H1 (cell line): ENCODE measurements at regions not wholly inside any gene's neighbourhood (a gene's known extent, or its start where the extent isn't known, plus 50 kb on each side); places are given as distances from the start of the nearest gene placed in this dataset.

Source experiments
- CTCF ChIA-PET: fragments of 300-600 bp; sonication (Branson Sonifier 250); formaldehyde crosslinking; loops from one replicate; lab custom pipeline; 2021; ENCODE audit not compliant: partially characterized antibody; lab: Charles Lee
- POLR2A ChIA-PET: fragments of 300-600 bp; sonication (Branson Sonifier 250); formaldehyde crosslinking; loops from one replicate; lab custom pipeline; 2021; ENCODE audit warnings: inconsistent platforms; ENCODE audit not compliant: partially characterized antibody; lab: Charles Lee
- DNase-seq, 2 experiments: peaks; one replicate each; pipeline versions ENCODE4 v3.0.0 to v3.0.0-alpha.2; 2010 to 2022; ENCODE audit warnings: low spot score in 2 of 2, low read depth in 1 of 2, mixed read lengths in 1 of 2
- FAIRE-seq: peaks from 2 replicates; lab custom pipeline; 2011; peaks lifted over from hg19 to GRCh38; lab: Jason Lieb, UNC
- H2AFZ ChIP-seq: 2 replicates; pipeline ENCODE4 v1.8.1; 2012; ENCODE audit warnings: low read length, inconsistent platforms
- H2AK5ac ChIP-seq: 2 replicates; pipeline ENCODE4 v1.6.1; 2013; ENCODE audit warnings: low read depth, low read length
- H2BK120ac ChIP-seq: replicated peaks from 2 replicates; pipeline ENCODE3; 2013; ENCODE audit warnings: low read depth, low read length, inconsistent platforms
- H2BK12ac ChIP-seq: 2 replicates; pipeline ENCODE4 v1.6.1; 2013; ENCODE audit warnings: low read depth, low read length
- H2BK15ac ChIP-seq: 2 replicates; pipeline ENCODE4 v1.6.1; 2013; ENCODE audit warnings: low read length
- H2BK20ac ChIP-seq: 2 replicates; pipeline ENCODE4 v1.6.1; 2013; ENCODE audit warnings: low read length
- H2BK5ac ChIP-seq: 2 replicates; pipeline ENCODE4 v1.6.1; 2013; ENCODE audit warnings: low read depth, low read length
- H3K14ac ChIP-seq: 2 replicates; pipeline ENCODE4 v1.6.1; 2013; ENCODE audit warnings: inconsistent platforms; ENCODE audit not compliant: insufficient read length
- H3K18ac ChIP-seq: 2 replicates; pipeline ENCODE4 v1.6.1; 2013; ENCODE audit warnings: low read length; ENCODE audit errors: extremely low read depth
- H3K23ac ChIP-seq: 2 replicates; pipeline ENCODE4 v1.6.1; 2013; ENCODE audit warnings: inconsistent platforms; ENCODE audit not compliant: insufficient read length
- H3K23me2 ChIP-seq: 2 replicates; pipeline ENCODE4 v1.6.1; 2013; ENCODE audit warnings: low read depth, low read length
- H3K27ac ChIP-seq: 2 replicates; pipeline ENCODE4 v1.6.1; 2011; ENCODE audit warnings: low read depth, low read length, inconsistent platforms
- H3K27me3 ChIP-seq, 4 experiments: replicated peaks in 1 of 4; 1 replicate in 1 of 4; 2 replicates in 3 of 4; pipeline versions ENCODE4 v1.6.1 to v1.8.1; 2011 to 2013; ENCODE audit warnings: low read length in 3 of 4, mild to moderate bottlenecking in 3 of 4, inconsistent platforms in 2 of 4, mixed read lengths in 2 of 4, moderate library complexity in 1 of 4; ENCODE audit not compliant: control insufficient read depth in 3 of 4, insufficient read depth in 3 of 4; ENCODE audit errors: extremely low read depth in 1 of 4
- H3K36me3 ChIP-seq, 4 experiments: 2 replicates each; pipeline versions ENCODE4 v1.6.1 to v1.8.1; 2011 to 2013; ENCODE audit warnings: mild to moderate bottlenecking in 4 of 4, low read length in 3 of 4, moderate library complexity in 2 of 4, control low read depth in 1 of 4, inconsistent platforms in 1 of 4; ENCODE audit not compliant: insufficient read depth in 4 of 4, control insufficient read depth in 2 of 4
- H3K4ac ChIP-seq: replicated peaks from 2 replicates; pipeline ENCODE3; 2013; ENCODE audit warnings: low read length, low read depth, mixed read lengths, inconsistent platforms; ENCODE audit not compliant: insufficient read length
- H3K4me1 ChIP-seq, 4 experiments: replicated peaks in 1 of 4; 1 replicate in 1 of 4; 2 replicates in 3 of 4; pipeline versions ENCODE4 v1.6.1 to v1.8.1; 2011 to 2013; ENCODE audit warnings: low read length in 3 of 4, inconsistent platforms in 2 of 4, mixed read lengths in 1 of 4; ENCODE audit not compliant: insufficient read depth in 4 of 4, control insufficient read depth in 3 of 4
- H3K4me2 ChIP-seq, 2 experiments: 2 replicates each; pipeline versions ENCODE4 v1.6.1 to v1.8.1; 2011 to 2013; ENCODE audit warnings: low read depth in 2 of 2, low read length in 2 of 2, control low read depth in 1 of 2, inconsistent platforms in 1 of 2, mild to moderate bottlenecking in 1 of 2; ENCODE audit not compliant: insufficient read depth in 1 of 2
- H3K4me3 ChIP-seq, 4 experiments: fragments of 200-600, 300-600 bp in 1 of 4; sonication (generic), shearing (Covaris generic), sonication (Bioruptor Twin) in 1 of 4; 2 replicates each; pipeline versions ENCODE4 v1.5.1 to v1.8.1; 2011 to 2016; ENCODE audit warnings: low read length in 4 of 4, low read depth in 3 of 4, control low read depth in 2 of 4, inconsistent platforms in 2 of 4, mild to moderate bottlenecking in 2 of 4, mixed read lengths in 1 of 4, moderate library complexity in 1 of 4; ENCODE audit not compliant: insufficient read depth in 2 of 4; ENCODE audit errors: extremely low read depth in 1 of 4
- H3K56ac ChIP-seq: replicated peaks from 2 replicates; pipeline ENCODE3; 2013; ENCODE audit warnings: low read depth, mild to moderate bottlenecking, mixed read lengths, low read length, inconsistent platforms; ENCODE audit not compliant: insufficient read length
- H3K79me1 ChIP-seq: 2 replicates; pipeline ENCODE4 v1.6.1; 2013; ENCODE audit warnings: low read depth, low read length, control low read depth
- H3K79me2 ChIP-seq, 2 experiments: 2 replicates each; pipeline versions ENCODE4 v1.6.1 to v1.8.1; 2012 to 2013; ENCODE audit warnings: low read length in 2 of 2, mild to moderate bottlenecking in 2 of 2, inconsistent platforms in 1 of 2; ENCODE audit not compliant: insufficient read depth in 2 of 2, control insufficient read depth in 1 of 2
- H3K9ac ChIP-seq, 4 experiments: replicated peaks in 1 of 4; 1 replicate in 1 of 4; 2 replicates in 3 of 4; pipeline versions ENCODE4 v1.6.1 to v1.8.1; 2011 to 2013; ENCODE audit warnings: low read depth in 3 of 4, low read length in 3 of 4, control low read depth in 2 of 4, mild to moderate bottlenecking in 2 of 4, moderate library complexity in 2 of 4, inconsistent platforms in 1 of 4; ENCODE audit errors: extremely low read depth in 1 of 4
- H3K9me3 ChIP-seq, 2 experiments: 2 replicates each; pipeline versions ENCODE4 v1.6.1 to v1.8.1; 2012 to 2013; ENCODE audit warnings: mild to moderate bottlenecking in 2 of 2, moderate library complexity in 2 of 2, control low read depth in 1 of 2, inconsistent platforms in 1 of 2, low read depth in 1 of 2, low read length in 1 of 2, mixed read lengths in 1 of 2; ENCODE audit not compliant: insufficient read depth in 2 of 2
- H4K20me1 ChIP-seq, 2 experiments: replicated peaks in 1 of 2; 2 replicates each; pipeline versions ENCODE3 to v1.8.1; 2011 to 2013; ENCODE audit warnings: inconsistent platforms in 2 of 2, low read length in 2 of 2, mild to moderate bottlenecking in 1 of 2; ENCODE audit not compliant: insufficient read depth in 2 of 2, control insufficient read depth in 1 of 2
- H4K5ac ChIP-seq: 2 replicates; pipeline ENCODE4 v1.6.1; 2013; ENCODE audit warnings: low read length, low read depth, mixed read lengths, inconsistent platforms; ENCODE audit not compliant: insufficient read length
- H4K8ac ChIP-seq: 2 replicates; pipeline ENCODE4 v1.8.0; 2013; ENCODE audit warnings: mild to moderate bottlenecking, moderate library complexity, low read length, inconsistent platforms; ENCODE audit not compliant: insufficient read depth; ENCODE audit errors: extremely low read depth
- H4K91ac ChIP-seq: replicated peaks from 2 replicates; pipeline ENCODE3; 2013; ENCODE audit warnings: low read length, mixed read lengths, inconsistent platforms; ENCODE audit not compliant: insufficient read length
- ATF2 ChIP-seq: IDR thresholded peaks from 2 replicates; pipeline ENCODE4 v1.6.1; 2012; ENCODE audit warnings: low read length, inconsistent platforms
- CHD1 ChIP-seq: IDR thresholded peaks from 2 replicates; pipeline ENCODE4 v1.6.1; 2012; ENCODE audit warnings: low read depth, low read length, improper control_type of control experiment

DNA sequence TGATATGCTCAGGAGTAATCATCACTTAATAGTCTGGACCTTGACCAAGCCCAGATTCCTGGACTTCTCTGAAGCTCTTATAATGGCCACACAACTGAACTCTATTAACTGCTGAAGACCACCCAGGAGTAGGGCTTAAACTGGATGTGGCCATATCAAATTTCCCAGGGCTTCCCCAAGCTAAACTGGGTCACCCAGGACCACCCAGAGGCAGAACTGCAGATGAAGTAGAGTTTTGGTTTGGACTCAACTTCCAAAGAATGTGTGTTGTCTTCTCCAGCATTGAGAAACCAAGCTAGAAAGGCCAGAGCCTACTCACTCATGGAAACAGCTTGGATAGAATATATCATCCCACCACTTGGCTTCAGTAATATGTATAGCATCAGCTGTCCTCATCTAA is 358.2 kb upstream of the MEOX2 start:
- no peaks in the 10 kb centered on the region for H3K36me3 ChIP-seq
- H3K23me2 ChIP-seq, result no peaks in the 10 kb centered on the region
- no peak overlapping the region for H3K56ac ChIP-seq
- no peaks in the 10 kb centered on the region for H3K9me3 ChIP-seq
- H2BK15ac ChIP-seq, result no peak overlapping the region
- no peak overlapping the region for H2AFZ ChIP-seq
- no peak overlapping the region for H3K18ac ChIP-seq
- no peaks in the 10 kb centered on the region for H3K79me1 ChIP-seq
- H3K79me2 ChIP-seq, result no peaks in the 10 kb centered on the region
- H3K14ac ChIP-seq, result no peak overlapping the region
- H3K9ac ChIP-seq, result no peak overlapping the region
- no peak overlapping the region for H4K5ac ChIP-seq
- H3K4me3 ChIP-seq, result no peak overlapping the region
- CTCF ChIA-PET, result interaction anchor here (1.1 kb wide), 1 partner anchor 71 kb away, joined by 3 read pairs; no protein-coding TSS in a partner anchor
- H2BK5ac ChIP-seq, result no peak overlapping the region
- H2BK120ac ChIP-seq, result no peak overlapping the region
- no peak overlapping the region for H3K4ac ChIP-seq
- no peak overlapping the region for H2BK20ac ChIP-seq
- no peak overlapping the region for H2BK12ac ChIP-seq
- H3K23ac ChIP-seq, result no peak overlapping the region
- H4K20me1 ChIP-seq, result no peaks in the 10 kb centered on the region
- H4K91ac ChIP-seq, result no peak overlapping the region
- DNase-seq (no peak), FAIRE-seq (no peak)
- no peak overlapping the region for H3K27ac ChIP-seq
- no peak overlapping the region for H2AK5ac ChIP-seq
- POLR2A ChIA-PET, result no interaction called here
- no peak overlapping the region for H4K8ac ChIP-seq
- H3K27me3 ChIP-seq, result no peaks in the 10 kb centered on the region
- H3K4me2 ChIP-seq, result no peak overlapping the region
- no peaks in the 10 kb centered on the region for H3K4me1 ChIP-seq
- TF ChIP-seq CHD1 (no peak), ATF2 (no peak)
